Fibroblast of lung (primary cell): ENCODE measurements at regions not wholly inside any gene's neighbourhood (a gene's known extent, or its start where the extent isn't known, plus 50 kb on each side); places are given as distances from the start of the nearest gene placed in this dataset.

Source experiments
- DNase-seq, 2 donors: peaks; one replicate each; pipeline versions ENCODE4 v3.0.0 to v3.0.0-alpha.2; 2010; ENCODE audit warnings: low read depth in 2 of 2
- H2AFZ ChIP-seq: 2 replicates; pipeline ENCODE4 v1.5.1; 2012; ENCODE audit warnings: low read length, control low read depth, inconsistent platforms
- H3K27ac ChIP-seq: 2 replicates; pipeline ENCODE4 v1.5.1; 2011; ENCODE audit warnings: low read length, control low read depth; ENCODE audit not compliant: insufficient read depth
- H3K27me3 ChIP-seq: 2 replicates; pipeline ENCODE4 v1.5.1; 2011; ENCODE audit warnings: mild to moderate bottlenecking, low read length; ENCODE audit not compliant: control insufficient read depth, insufficient read depth
- H3K36me3 ChIP-seq: 2 replicates; pipeline ENCODE4 v1.5.1; 2011; ENCODE audit warnings: low read length; ENCODE audit not compliant: control insufficient read depth, insufficient read depth
- H3K4me1 ChIP-seq: 2 replicates; pipeline ENCODE4 v1.5.1; 2011; ENCODE audit warnings: low read length; ENCODE audit not compliant: control insufficient read depth, insufficient read depth; ENCODE audit errors: extremely low read depth
- H3K4me2 ChIP-seq: 2 replicates; pipeline ENCODE4 v1.5.1; 2011; ENCODE audit warnings: low read length, control low read depth; ENCODE audit not compliant: insufficient read depth; ENCODE audit errors: extremely low read depth
- H3K4me3 ChIP-seq, 4 experiments: fragments of 200-600 bp in 1 of 4; sonication (generic) in 1 of 4; replicated peaks in 1 of 4; 2 replicates each; pipeline ENCODE4 v1.5.1; 2011 to 2016; ENCODE audit warnings: low read length in 4 of 4, low read depth in 3 of 4, mild to moderate bottlenecking in 3 of 4, control low read depth in 2 of 4, inconsistent platforms in 1 of 4, mixed read lengths in 1 of 4; ENCODE audit not compliant: insufficient read depth in 1 of 4; ENCODE audit errors: control extremely low read depth in 1 of 4
- H3K79me2 ChIP-seq: 2 replicates; pipeline ENCODE4 v1.5.1; 2012; ENCODE audit warnings: mild to moderate bottlenecking, low read length, inconsistent platforms; ENCODE audit not compliant: control insufficient read depth, insufficient read depth
- H3K9ac ChIP-seq: 2 replicates; pipeline ENCODE4 v1.5.1; 2011; ENCODE audit warnings: mild to moderate bottlenecking, low read length, control low read depth; ENCODE audit not compliant: insufficient read depth
- H3K9me3 ChIP-seq: 2 replicates; pipeline ENCODE4 v1.5.1; 2012; ENCODE audit warnings: low read depth, low read length; ENCODE audit not compliant: control insufficient read depth, insufficient read depth
- H4K20me1 ChIP-seq: 2 replicates; pipeline ENCODE4 v1.5.1; 2011; ENCODE audit warnings: low read length; ENCODE audit not compliant: control insufficient read depth, insufficient read depth; ENCODE audit errors: extremely low read depth
- CTCF ChIP-seq, 2 donors: IDR thresholded peaks in 1 of 2; conservative IDR thresholded peaks in 1 of 2; 1 replicate in 1 of 2; 2 replicates in 1 of 2; pipeline ENCODE4 v1.5.1; 2011 to 2012; ENCODE audit warnings: low read length in 2 of 2, control low read depth in 1 of 2, inconsistent platforms in 1 of 2, low read depth in 1 of 2, mild to moderate bottlenecking in 1 of 2
- EZH2 ChIP-seq: IDR thresholded peaks from 2 replicates; pipeline ENCODE4 v1.5.1; 2012; ENCODE audit warnings: low read length, control low read depth, mild to moderate bottlenecking; ENCODE audit errors: missing control alignments

DNA sequence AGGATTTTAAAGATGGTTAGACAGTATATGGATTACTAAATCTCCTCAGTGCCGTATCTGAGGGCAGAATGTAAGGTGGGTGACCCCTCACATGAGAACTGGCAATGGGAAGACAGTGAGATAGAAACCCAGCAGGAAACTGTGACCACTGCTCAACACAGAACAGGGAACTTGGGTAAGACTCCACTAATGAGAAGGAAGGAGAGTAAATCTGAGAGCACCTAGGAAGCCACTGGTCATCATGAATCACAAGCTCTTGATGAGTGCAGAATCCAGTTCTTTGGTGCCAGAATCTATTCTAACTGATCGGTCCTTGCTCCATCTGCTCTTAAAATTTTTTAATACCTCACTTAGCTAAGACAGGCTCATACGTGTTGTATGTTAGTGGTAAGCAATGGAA is 261.8 kb downstream of the KLF12 start:
- Histone ChIP-seq H3K36me3 (no peaks in the 10 kb centered on the region), H2AFZ (no peak overlapping the region), H3K9me3 (no peaks in the 10 kb centered on the region), H3K9ac (no peak overlapping the region), H3K4me1 (peaks cover 9% of the 10 kb centered on the region), H4K20me1 (no peaks in the 10 kb centered on the region), H3K79me2 (no peaks in the 10 kb centered on the region), H3K27ac (no peak overlapping the region), H3K4me3 (no peak overlapping the region), H3K27me3 (no peaks in the 10 kb centered on the region), H3K4me2 (no peak overlapping the region)
- no peak for TF ChIP-seq CTCF (conservative IDR thresholded peaks at IDR 0.05 in 1 of 2, IDR thresholded peaks at IDR 0.05 in 1 of 2; ENCODE audit: low read depth in 1 of 2, low read length in 2 of 2)
- TF ChIP-seq EZH2: no peak
- DNase-seq: peak in 1 of 2 donors; percentile 28

GRCh38 chr13:73870970-73871935 is 263.0 kb downstream of the KLF12 start:
- Histone ChIP-seq H3K4me2 (peak overlapping the region; percentile 64), H3K27me3 (no peaks in the 10 kb centered on the region), H3K27ac (peak overlapping the region; percentile 72), H3K4me1 (peaks cover 9% of the 10 kb centered on the region), H2AFZ (peak overlapping the region; percentile 41), H3K9me3 (no peaks in the 10 kb centered on the region), H3K36me3 (no peaks in the 10 kb centered on the region), H3K79me2 (no peaks in the 10 kb centered on the region), H3K9ac (peak overlapping the region; percentile 30), H3K4me3 (peak overlapping the region in 2 of 4 experiments; percentile 23 to 27), H4K20me1 (no peaks in the 10 kb centered on the region)
- DNase-seq: peak; percentile 83 to 96
- TF ChIP-seq CTCF (conservative IDR thresholded peaks at IDR 0.05 in 1 of 2, IDR thresholded peaks at IDR 0.05 in 1 of 2; ENCODE audit: low read depth in 1 of 2, low read length in 2 of 2) (no peak), EZH2 (no peak)

- Histone ChIP-seq H4K20me1 (no peaks in the 10 kb centered on the region), H3K27me3 (no peaks in the 10 kb centered on the region), H3K9ac (no peak overlapping the region), H3K4me3 (no peak overlapping the region), H3K27ac (peak overlapping the region; percentile 72), H2AFZ (no peak overlapping the region), H3K79me2 (no peaks in the 10 kb centered on the region), H3K4me2 (peak overlapping the region; percentile 64), H3K36me3 (no peaks in the 10 kb centered on the region), H3K4me1 (peaks cover 9% of the 10 kb centered on the region), H3K9me3 (no peaks in the 10 kb centered on the region)
- peak; percentile 38 to 64 for DNase-seq
- no peak for TF ChIP-seq CTCF (conservative IDR thresholded peaks at IDR 0.05 in 1 of 2, IDR thresholded peaks at IDR 0.05 in 1 of 2; ENCODE audit: low read depth in 1 of 2, low read length in 2 of 2)
- no peak for TF ChIP-seq EZH2
Measured at GRCh38 chr13:73870036-73870741, 264.0 kb downstream of the KLF12 start.
